Kidney epithelial cell (primary cell): ENCODE measurements at regions not wholly inside any gene's neighbourhood (a gene's known extent, or its start where the extent isn't known, plus 50 kb on each side); places are given as distances from the start of the nearest gene placed in this dataset.
"Not testable (repeated sequence)": the region's sequence is repeated elsewhere in the genome, so short reads cannot be mapped to it uniquely, and the experiment has no call there.

ENCODE experiments used
- DNase-seq: peaks from one replicate; pipeline ENCODE4 v3.0.0-alpha.2; 2010; ENCODE audit warnings: low read depth
- H3K27me3 ChIP-seq: 2 replicates; pipeline ENCODE4 v1.6.0; 2011; ENCODE audit warnings: low read length; ENCODE audit not compliant: control insufficient read depth, insufficient read depth
- H3K36me3 ChIP-seq: 2 replicates; pipeline ENCODE4 v1.5.1; 2011; ENCODE audit warnings: low read length; ENCODE audit not compliant: control insufficient read depth, insufficient read depth
- H3K4me3 ChIP-seq: 2 replicates; pipeline ENCODE4 v1.5.1; 2011; ENCODE audit warnings: low read depth, mild to moderate bottlenecking, control low read depth, low read length
- CTCF ChIP-seq: IDR thresholded peaks from 2 replicates; pipeline ENCODE4 v1.5.1; 2011; ENCODE audit warnings: mild to moderate bottlenecking, moderate library complexity, low read length, control low read depth, inconsistent platforms; ENCODE audit not compliant: insufficient read depth, poor library complexity, severe bottlenecking

- TF ChIP-seq CTCF: no peak
- Histone ChIP-seq H3K4me3 (no peak overlapping the region), H3K36me3 (no peaks in the 10 kb centered on the region), H3K27me3 (no peaks in the 10 kb centered on the region)
- no peak for DNase-seq
Observed at GRCh38 chr6:116996842-116997241, 119.8 kb downstream of the RFX6 start.

- H3K27me3 ChIP-seq: no peaks in the 10 kb centered on the region
- no peak for TF ChIP-seq CTCF
- no peak for DNase-seq
- no peak overlapping the region for H3K4me3 ChIP-seq
- no peaks in the 10 kb centered on the region for H3K36me3 ChIP-seq
Observed at GRCh38 chr6:116997496-116997895, 120.5 kb downstream of the RFX6 start.

- no peak overlapping the region for H3K4me3 ChIP-seq
- H3K36me3 ChIP-seq: no peaks in the 10 kb centered on the region
- H3K27me3 ChIP-seq: no peaks in the 10 kb centered on the region
- no peak for TF ChIP-seq CTCF
- DNase-seq: no peak
Observed at GRCh38 chr6:117007659-117008058, 130.6 kb downstream of the RFX6 start.

- Histone ChIP-seq H3K4me3 (no peak overlapping the region), H3K36me3 (no peaks in the 10 kb centered on the region), H3K27me3 (no peaks in the 10 kb centered on the region)
- TF ChIP-seq CTCF: no peak
- DNase-seq: no peak
Observed at GRCh38 chr6:117008618-117009017, 131.6 kb downstream of the RFX6 start.

- H3K27me3 ChIP-seq, H3K36me3 ChIP-seq, H3K4me3 ChIP-seq, DNase-seq: not testable (repeated sequence)
Observed at GRCh38 chr6:117014641-117015473, 137.8 kb downstream of the RFX6 start.

- not testable (repeated sequence) for H3K27me3 ChIP-seq, DNase-seq, H3K36me3 ChIP-seq, H3K4me3 ChIP-seq
Observed at GRCh38 chr6:117015474-117015804, 138.4 kb downstream of the RFX6 start.

- DNase-seq: no peak
- TF ChIP-seq CTCF: no peak
Observed at GRCh38 chr6:117018771-117019170, 141.7 kb downstream of the RFX6 start.

More at GRCh38 chr6:117018771-117019170, 141.7 kb downstream of the RFX6 start:
- Histone ChIP-seq H3K4me3 (no peak overlapping the region), H3K27me3 (no peaks in the 10 kb centered on the region), H3K36me3 (no peaks in the 10 kb centered on the region)
